OCI-LY7 (cell line): ENCODE measurements at regions not wholly inside any gene's neighbourhood (a gene's known extent, or its start where the extent isn't known, plus 50 kb on each side); places are given as distances from the start of the nearest gene placed in this dataset.

Experiments
- BruUV-seq: library from RNA; stranded (reverse); fragments of 400-500 nt; replicated peaks from 2 replicates; lab custom pipeline; 2021; lab: Mats Ljungman, UMichigan
- CTCF ChIA-PET: fragments of 300-600 bp; sonication (Branson Sonifier 250); formaldehyde crosslinking; loops from one replicate; lab custom pipeline; 2022; ENCODE audit warnings: antibody characterized with exemption; ENCODE audit not compliant: unreplicated experiment; lab: Charles Lee
- POLR2A ChIA-PET: fragments of 300-600 bp; sonication (Branson Sonifier 250); formaldehyde crosslinking; loops from one replicate; lab custom pipeline; 2022; ENCODE audit warnings: antibody characterized with exemption; lab: Charles Lee
- DNase-seq: peaks from one replicate; pipeline ENCODE4 v3.0.0-alpha.2; 2015; ENCODE audit warnings: low spot score
- H2AFZ ChIP-seq: fragments of 200-600 bp; sonication (generic), shearing (Covaris generic); 2 replicates; pipeline ENCODE4 v1.6.1; 2014; ENCODE audit warnings: mild to moderate bottlenecking, antibody characterized with exemption, low read length, moderate library complexity
- H3K27ac ChIP-seq: fragments of 200-600 bp; sonication (generic); 2 replicates; pipeline ENCODE4 v1.5.1; 2014; ENCODE audit warnings: mixed run types, low read depth, mild to moderate bottlenecking, moderate library complexity, low read length, inconsistent platforms; ENCODE audit not compliant: poor library complexity, severe bottlenecking
- H3K36me3 ChIP-seq: fragments of 200-600 bp; sonication (generic); 2 replicates; pipeline ENCODE4 v1.6.1; 2014; ENCODE audit warnings: mild to moderate bottlenecking, antibody characterized with exemption, low read length, moderate library complexity, mixed read lengths; ENCODE audit not compliant: insufficient read depth
- H3K4me1 ChIP-seq: fragments of 200-600 bp; sonication (generic); 2 replicates; pipeline ENCODE4 v1.5.1; 2014; ENCODE audit warnings: mild to moderate bottlenecking, low read length; ENCODE audit not compliant: insufficient read depth, poor library complexity, severe bottlenecking
- H3K4me2 ChIP-seq: fragments of 200-600 bp; sonication (generic); 2 replicates; pipeline ENCODE4 v1.6.1; 2014; ENCODE audit warnings: mild to moderate bottlenecking, low read length
- H3K4me3 ChIP-seq: fragments of 200-600 bp; sonication (generic); 2 replicates; pipeline ENCODE4 v1.5.1; 2014; ENCODE audit warnings: mild to moderate bottlenecking, low read depth, low read length; ENCODE audit not compliant: poor library complexity, severe bottlenecking
- H3K79me2 ChIP-seq: fragments of 200-600 bp; sonication (generic); 2 replicates; pipeline ENCODE4 v1.6.1; 2016; ENCODE audit warnings: low read depth, mild to moderate bottlenecking, low read length, moderate library complexity, mixed read lengths; ENCODE audit not compliant: insufficient read depth
- H3K9me2 ChIP-seq: fragments of 200-600 bp; sonication (generic); 2 replicates; pipeline ENCODE4 v1.6.1; 2016; ENCODE audit warnings: mild to moderate bottlenecking, low read length, mixed read lengths; ENCODE audit not compliant: insufficient read depth
- H3K9me3 ChIP-seq: fragments of 200-600 bp; sonication (generic); 2 replicates; pipeline ENCODE4 v1.6.1; 2014; ENCODE audit warnings: mild to moderate bottlenecking, mixed run types, low read length, mixed read lengths
- H4K20me1 ChIP-seq: fragments of 200-600 bp; sonication (generic); 2 replicates; pipeline ENCODE4 v1.6.1; 2014; ENCODE audit warnings: mild to moderate bottlenecking, antibody characterized with exemption, low read length, moderate library complexity, mixed read lengths; ENCODE audit not compliant: insufficient read depth
- EZH2phosphoT487 ChIP-seq: fragments of 200-600 bp; sonication (generic); IDR thresholded peaks from 2 replicates; pipeline ENCODE4 v1.6.1; 2018; ENCODE audit warnings: low read depth, borderline replicate concordance, mild to moderate bottlenecking, mixed run types, antibody characterized with exemption, low read length, moderate library complexity, mixed read lengths
- intact Hi-C: fragments of 100-400 bp; cut with micrococcal nuclease; formaldehyde crosslinking; loops from one replicate; pipeline ENCODE4 v1.10.0; 2022; ENCODE audit not compliant: unreplicated experiment
- TF ChIP-seq, protein P1 (sequence below): fragments of 200-600 bp; sonication (generic); conservative IDR thresholded peaks from 2 replicates; pipeline ENCODE4 v1.5.1; 2014; ENCODE audit warnings: mild to moderate bottlenecking, antibody characterized with exemption, low read length, moderate library complexity, mixed read lengths

DNA sequence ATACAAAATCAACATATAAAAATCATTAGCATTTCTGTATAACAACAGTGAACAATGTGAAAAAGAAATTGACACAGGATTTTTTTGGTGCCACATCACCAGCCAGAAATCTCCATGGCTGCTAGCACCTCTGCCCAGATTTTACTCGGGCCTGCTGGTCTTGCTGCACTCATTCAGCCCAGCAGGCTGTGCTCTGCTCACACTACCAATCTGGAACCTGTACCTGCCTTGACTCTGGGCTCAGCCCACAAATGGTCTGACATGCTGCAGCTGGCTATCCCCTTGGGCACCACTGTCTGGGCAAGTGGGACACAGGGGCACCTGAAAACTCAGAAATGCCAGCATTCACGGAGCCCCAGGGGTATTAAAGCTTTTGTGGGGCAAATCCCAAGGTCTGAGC lies 392.5 kb upstream of the NRXN1 start:
- no TSS peak for BruUV-seq
- no peak overlapping the region for H3K4me3 ChIP-seq

GRCh38 chr2:51420511-51420910 lies 388.6 kb upstream of the NRXN1 start:
- Histone ChIP-seq H3K4me3 (no peak overlapping the region), H3K4me2 (no peak overlapping the region), H3K79me2 (no peaks in the 10 kb centered on the region), H4K20me1 (no peaks in the 10 kb centered on the region), H3K9me2 (no peaks in the 10 kb centered on the region), H3K4me1 (no peaks in the 10 kb centered on the region), H3K27ac (no peak overlapping the region), H3K9me3 (peaks cover 6% of the 10 kb centered on the region; the same call in 1 of the 2 replicates), H2AFZ (no peak overlapping the region), H3K36me3 (no peaks in the 10 kb centered on the region)
- intact Hi-C loops, result no loop called here
- no TSS peak for BruUV-seq
- no peak for TF ChIP-seq EZH2phosphoT487
- TF ChIP-seq, protein P1, sequence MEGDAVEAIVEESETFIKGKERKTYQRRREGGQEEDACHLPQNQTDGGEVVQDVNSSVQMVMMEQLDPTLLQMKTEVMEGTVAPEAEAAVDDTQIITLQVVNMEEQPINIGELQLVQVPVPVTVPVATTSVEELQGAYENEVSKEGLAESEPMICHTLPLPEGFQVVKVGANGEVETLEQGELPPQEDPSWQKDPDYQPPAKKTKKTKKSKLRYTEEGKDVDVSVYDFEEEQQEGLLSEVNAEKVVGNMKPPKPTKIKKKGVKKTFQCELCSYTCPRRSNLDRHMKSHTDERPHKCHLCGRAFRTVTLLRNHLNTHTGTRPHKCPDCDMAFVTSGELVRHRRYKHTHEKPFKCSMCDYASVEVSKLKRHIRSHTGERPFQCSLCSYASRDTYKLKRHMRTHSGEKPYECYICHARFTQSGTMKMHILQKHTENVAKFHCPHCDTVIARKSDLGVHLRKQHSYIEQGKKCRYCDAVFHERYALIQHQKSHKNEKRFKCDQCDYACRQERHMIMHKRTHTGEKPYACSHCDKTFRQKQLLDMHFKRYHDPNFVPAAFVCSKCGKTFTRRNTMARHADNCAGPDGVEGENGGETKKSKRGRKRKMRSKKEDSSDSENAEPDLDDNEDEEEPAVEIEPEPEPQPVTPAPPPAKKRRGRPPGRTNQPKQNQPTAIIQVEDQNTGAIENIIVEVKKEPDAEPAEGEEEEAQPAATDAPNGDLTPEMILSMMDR, result no peak
- DNase-seq, result no peak
- ChIA-PET CTCF (no interaction called here), POLR2A (interaction anchor here (0.7 to 1.0 kb wide), 2 partner anchors 10 to 1501 kb away, joined by 3 to 4 read pairs; no protein-coding TSS in a partner anchor)

More for the DNA sequence above, 392.5 kb upstream of the NRXN1 start:
- CTCF ChIA-PET, result no interaction called here
- POLR2A ChIA-PET, result no interaction called here
- no peak overlapping the region for H3K27ac ChIP-seq
- no peaks in the 10 kb centered on the region for H3K9me2 ChIP-seq
- H3K36me3 ChIP-seq, result no peaks in the 10 kb centered on the region
- no peak for DNase-seq
- no peaks in the 10 kb centered on the region for H4K20me1 ChIP-seq
- intact Hi-C loops, result no loop called here
- H3K4me2 ChIP-seq, result no peak overlapping the region
- no peaks in the 10 kb centered on the region for H3K4me1 ChIP-seq
- H3K79me2 ChIP-seq, result no peaks in the 10 kb centered on the region
- peaks cover 6% of the 10 kb centered on the region; the same call in 1 of the 2 replicates for H3K9me3 ChIP-seq
- TF ChIP-seq EZH2phosphoT487, result no peak
- TF ChIP-seq, protein P1, result no peak
- no peak overlapping the region for H2AFZ ChIP-seq

DNA sequence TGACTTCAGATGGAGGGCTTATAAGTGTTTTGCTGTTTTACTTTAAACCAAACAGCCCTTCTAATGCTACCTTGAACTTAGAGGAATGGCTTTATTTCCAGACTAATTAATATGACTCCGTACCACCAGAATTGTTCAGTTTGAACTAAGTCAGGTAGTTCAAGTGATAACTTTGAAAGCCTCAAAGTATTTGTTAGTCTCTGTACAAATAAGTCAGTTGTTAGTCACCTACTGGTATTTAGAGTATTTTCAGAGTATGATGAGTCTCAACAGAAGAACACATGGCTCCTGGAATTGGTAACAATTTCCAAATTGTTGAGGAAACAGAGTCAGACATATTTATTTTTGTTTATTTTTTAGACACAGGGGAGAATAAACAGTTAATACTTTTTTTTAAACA lies 381.8 kb upstream of the NRXN1 start:
- no peaks in the 10 kb centered on the region for H3K9me2 ChIP-seq
- H4K20me1 ChIP-seq, result no peaks in the 10 kb centered on the region
- DNase-seq, result no peak
- ChIA-PET CTCF (no interaction called here), POLR2A (no interaction called here)
- no peak overlapping the region for H3K27ac ChIP-seq
- no peak overlapping the region for H2AFZ ChIP-seq
- H3K36me3 ChIP-seq, result no peaks in the 10 kb centered on the region
- H3K4me1 ChIP-seq, result no peaks in the 10 kb centered on the region
- no peak overlapping the region for H3K4me2 ChIP-seq
- H3K4me3 ChIP-seq, result no peak overlapping the region
- intact Hi-C loops, result no loop called here
- TF ChIP-seq, protein P1, result no peak
- no peak for TF ChIP-seq EZH2phosphoT487
- H3K9me3 ChIP-seq, result no peaks in the 10 kb centered on the region
- no peaks in the 10 kb centered on the region for H3K79me2 ChIP-seq
- no TSS peak for BruUV-seq
